SH-SY5Y (cell line): ENCODE measurements at regions not wholly inside any gene's neighbourhood (a gene's known extent, or its start where the extent isn't known, plus 50 kb on each side); places are given as distances from the start of the nearest gene placed in this dataset.

Experiments used
- GATA2 ChIP-seq: IDR thresholded peaks from 2 replicates; pipeline ENCODE4 v1.6.1; 2011; ENCODE audit warnings: mild to moderate bottlenecking, low read depth, low read length
- GATA3 ChIP-seq: IDR thresholded peaks from 2 replicates; pipeline ENCODE4 v1.6.1; 2011; ENCODE audit warnings: low read depth, mild to moderate bottlenecking, low read length, moderate library complexity

DNA sequence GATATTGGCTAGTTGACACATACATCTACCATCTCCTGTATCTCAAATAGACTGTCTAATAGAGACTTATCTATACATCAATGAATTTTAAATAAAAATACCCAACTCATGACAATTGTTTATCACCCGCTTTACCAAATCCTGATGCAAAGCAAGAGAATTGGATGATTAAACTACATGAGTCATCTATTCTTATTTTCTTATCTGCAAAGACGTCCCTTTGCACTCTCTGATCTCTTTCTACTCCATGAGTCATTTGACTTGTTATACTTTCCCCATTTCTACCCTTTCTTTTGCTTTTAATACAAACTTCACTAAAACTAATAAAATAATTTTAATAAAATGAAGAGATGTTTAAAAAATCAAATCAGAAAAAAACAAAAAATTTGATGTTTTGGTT, 261.7 kb upstream of the MAP2 start:
- TF ChIP-seq GATA2 (no peak), GATA3 (no peak)
